PFSK-1 (cell line): ENCODE measurements at regions not wholly inside any gene's neighbourhood (a gene's known extent, or its start where the extent isn't known, plus 50 kb on each side); places are given as distances from the start of the nearest gene placed in this dataset.

ENCODE experiments used
- POLR2AphosphoS5 ChIP-seq: IDR thresholded peaks from 2 replicates; pipeline ENCODE4 v1.6.1; 2012; ENCODE audit warnings: low read depth, mild to moderate bottlenecking, control low read depth, low read length, moderate library complexity
- TF ChIP-seq, protein P1 (sequence below), 2 experiments: IDR thresholded peaks; 2 replicates each; pipeline versions ENCODE4 v1.6.1 to v1.8.0; 2011 to 2012; ENCODE audit warnings: low read depth in 2 of 2, low read length in 2 of 2, control low read depth in 1 of 2, inconsistent platforms in 1 of 2, mild to moderate bottlenecking in 1 of 2, moderate library complexity in 1 of 2; ENCODE audit not compliant: insufficient read depth in 1 of 2

- no peak for TF ChIP-seq POLR2AphosphoS5
- TF ChIP-seq, protein P1, sequence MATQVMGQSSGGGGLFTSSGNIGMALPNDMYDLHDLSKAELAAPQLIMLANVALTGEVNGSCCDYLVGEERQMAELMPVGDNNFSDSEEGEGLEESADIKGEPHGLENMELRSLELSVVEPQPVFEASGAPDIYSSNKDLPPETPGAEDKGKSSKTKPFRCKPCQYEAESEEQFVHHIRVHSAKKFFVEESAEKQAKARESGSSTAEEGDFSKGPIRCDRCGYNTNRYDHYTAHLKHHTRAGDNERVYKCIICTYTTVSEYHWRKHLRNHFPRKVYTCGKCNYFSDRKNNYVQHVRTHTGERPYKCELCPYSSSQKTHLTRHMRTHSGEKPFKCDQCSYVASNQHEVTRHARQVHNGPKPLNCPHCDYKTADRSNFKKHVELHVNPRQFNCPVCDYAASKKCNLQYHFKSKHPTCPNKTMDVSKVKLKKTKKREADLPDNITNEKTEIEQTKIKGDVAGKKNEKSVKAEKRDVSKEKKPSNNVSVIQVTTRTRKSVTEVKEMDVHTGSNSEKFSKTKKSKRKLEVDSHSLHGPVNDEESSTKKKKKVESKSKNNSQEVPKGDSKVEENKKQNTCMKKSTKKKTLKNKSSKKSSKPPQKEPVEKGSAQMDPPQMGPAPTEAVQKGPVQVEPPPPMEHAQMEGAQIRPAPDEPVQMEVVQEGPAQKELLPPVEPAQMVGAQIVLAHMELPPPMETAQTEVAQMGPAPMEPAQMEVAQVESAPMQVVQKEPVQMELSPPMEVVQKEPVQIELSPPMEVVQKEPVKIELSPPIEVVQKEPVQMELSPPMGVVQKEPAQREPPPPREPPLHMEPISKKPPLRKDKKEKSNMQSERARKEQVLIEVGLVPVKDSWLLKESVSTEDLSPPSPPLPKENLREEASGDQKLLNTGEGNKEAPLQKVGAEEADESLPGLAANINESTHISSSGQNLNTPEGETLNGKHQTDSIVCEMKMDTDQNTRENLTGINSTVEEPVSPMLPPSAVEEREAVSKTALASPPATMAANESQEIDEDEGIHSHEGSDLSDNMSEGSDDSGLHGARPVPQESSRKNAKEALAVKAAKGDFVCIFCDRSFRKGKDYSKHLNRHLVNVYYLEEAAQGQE (IDR thresholded peaks at IDR 0.05; ENCODE audit: insufficient read depth in 1 of 2, low read depth in 2 of 2, low read length in 2 of 2), result no peak
Measured at GRCh38 chr7:57482-58255, 134.7 kb upstream of the FAM20C start.
